ENCODE measurements at regions not wholly inside any gene's neighbourhood (a gene's known extent, or its start where the extent isn't known, plus 50 kb on each side); places are given as distances from the start of the nearest gene placed in this dataset.

DNA sequence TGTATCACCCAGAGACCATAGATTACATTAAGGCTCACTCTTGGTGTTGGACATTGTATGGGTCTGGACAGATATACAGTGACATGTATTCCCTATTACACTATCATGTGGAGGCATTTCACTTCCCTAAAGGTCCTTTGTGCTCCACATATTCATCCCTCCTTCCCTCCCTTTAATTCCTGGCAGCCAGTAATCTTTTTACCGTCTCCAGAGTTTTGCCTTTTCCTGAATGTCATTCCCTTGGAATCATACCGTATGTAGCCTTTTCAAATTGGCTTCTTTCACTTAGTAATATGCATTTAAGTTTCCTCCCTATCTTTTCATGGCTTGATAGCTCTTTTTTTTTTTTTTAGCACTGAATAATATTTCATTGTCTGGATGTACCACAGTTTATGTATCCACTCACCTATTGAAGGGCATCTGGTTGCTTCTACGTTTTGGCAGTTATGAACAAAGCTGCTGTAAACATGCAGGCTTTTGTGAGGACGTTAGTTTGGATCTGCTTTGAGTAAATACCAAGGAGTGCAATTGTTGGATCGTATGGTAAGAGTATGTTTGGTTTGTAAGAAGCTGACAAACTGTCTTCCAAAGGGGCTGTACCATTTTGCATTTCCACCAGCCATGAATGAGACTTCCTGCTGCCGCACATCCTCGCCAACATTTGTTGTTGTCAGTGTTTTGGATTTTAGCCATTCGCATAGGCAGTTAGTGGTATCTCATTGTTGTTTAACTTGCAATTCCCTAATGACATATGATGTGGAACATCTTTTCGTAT lies 122.1 kb upstream of the SMIM23 start:
- TF ChIP-seq, protein P1, sequence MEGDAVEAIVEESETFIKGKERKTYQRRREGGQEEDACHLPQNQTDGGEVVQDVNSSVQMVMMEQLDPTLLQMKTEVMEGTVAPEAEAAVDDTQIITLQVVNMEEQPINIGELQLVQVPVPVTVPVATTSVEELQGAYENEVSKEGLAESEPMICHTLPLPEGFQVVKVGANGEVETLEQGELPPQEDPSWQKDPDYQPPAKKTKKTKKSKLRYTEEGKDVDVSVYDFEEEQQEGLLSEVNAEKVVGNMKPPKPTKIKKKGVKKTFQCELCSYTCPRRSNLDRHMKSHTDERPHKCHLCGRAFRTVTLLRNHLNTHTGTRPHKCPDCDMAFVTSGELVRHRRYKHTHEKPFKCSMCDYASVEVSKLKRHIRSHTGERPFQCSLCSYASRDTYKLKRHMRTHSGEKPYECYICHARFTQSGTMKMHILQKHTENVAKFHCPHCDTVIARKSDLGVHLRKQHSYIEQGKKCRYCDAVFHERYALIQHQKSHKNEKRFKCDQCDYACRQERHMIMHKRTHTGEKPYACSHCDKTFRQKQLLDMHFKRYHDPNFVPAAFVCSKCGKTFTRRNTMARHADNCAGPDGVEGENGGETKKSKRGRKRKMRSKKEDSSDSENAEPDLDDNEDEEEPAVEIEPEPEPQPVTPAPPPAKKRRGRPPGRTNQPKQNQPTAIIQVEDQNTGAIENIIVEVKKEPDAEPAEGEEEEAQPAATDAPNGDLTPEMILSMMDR (IDR thresholded peaks at IDR 0.05), result no peak
- ATAC-seq (ENCODE audit: low FRiP score), result no peak
- no peak for DNase-seq (ENCODE audit: low spot score)

DNA sequence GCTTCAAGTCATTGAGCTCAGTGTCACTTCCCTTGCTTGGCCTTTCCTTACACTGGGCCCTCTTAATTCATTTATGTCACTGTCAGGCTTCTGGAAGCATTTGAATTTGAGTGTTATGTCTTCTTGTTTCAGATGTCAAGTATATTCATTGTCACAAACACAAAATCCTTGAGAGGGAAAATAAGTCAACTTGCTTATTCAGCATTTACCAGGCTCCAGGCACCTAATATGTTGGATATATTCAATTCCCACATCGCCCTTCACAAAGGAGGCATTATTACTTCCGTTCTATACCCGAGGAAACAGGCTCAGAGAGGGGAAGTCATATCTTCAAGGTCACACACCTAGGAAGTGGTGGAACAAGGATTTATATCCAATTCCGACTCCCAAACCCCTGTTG lies 121.1 kb upstream of the SMIM23 start:
- DNase-seq (ENCODE audit: low spot score) (no peak), ATAC-seq (ENCODE audit: low FRiP score) (no peak)
- TF ChIP-seq, protein P1 (IDR thresholded peaks at IDR 0.05), result no peak

DNA sequence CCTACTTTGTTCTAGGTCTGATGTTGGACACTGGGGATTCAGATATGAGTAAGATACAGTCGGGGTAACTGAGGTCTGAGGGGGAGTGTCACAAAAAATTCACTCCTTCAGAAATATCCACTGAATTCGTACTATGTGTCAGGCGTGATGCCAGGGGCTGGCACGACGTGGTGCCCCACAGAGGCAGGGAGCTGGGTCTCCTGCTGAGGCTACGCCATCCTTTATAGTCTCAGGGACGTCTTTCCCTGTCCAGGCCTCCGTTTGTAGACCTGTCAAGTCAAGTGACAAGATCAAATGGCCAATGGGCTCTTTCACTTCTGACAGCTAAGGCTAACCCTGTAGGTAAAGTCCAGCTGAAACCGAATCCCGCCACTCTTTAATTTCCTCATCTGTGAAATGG lies 118.8 kb upstream of the SMIM23 start:
- ATAC-seq (ENCODE audit: low FRiP score) (no peak), DNase-seq (ENCODE audit: low spot score) (no peak)
- TF ChIP-seq, protein P1 (IDR thresholded peaks at IDR 0.05), result no peak

DNA sequence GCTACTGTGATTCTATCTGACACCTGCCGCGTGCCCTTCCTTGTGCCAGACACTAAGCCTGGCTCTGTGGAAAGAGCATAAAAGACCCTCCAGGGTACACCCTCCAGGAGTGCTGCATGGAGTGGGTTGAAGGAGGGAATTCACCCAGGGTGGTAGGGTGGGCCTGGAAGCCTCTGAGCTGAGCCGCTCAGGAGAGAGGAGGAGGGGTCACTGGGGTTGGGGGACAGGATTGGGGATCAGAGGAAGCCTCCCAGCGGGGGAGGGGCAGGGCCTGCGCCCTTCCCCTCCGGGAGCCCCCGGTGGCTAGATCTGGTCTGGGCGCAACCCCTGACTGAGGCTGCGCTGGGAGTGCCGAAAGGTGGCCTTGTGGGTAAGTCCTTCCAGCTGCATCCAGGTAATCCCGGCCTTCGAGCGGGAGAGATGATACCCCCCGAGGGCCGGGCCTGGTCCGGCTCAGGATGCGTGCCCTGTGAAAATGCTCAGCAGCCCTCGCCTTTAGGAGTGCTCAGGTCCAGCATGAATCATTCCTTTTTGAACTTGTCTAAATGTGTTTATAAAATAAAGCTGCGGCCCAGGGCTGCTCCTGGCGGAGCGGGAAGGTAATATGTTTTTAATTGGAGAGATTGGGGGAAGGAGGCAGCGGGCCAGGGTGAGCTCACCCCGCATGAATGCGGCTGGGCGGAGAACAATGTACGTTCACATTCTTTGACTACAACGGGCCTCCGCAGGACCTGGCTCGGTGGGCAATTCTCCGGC lies 118.1 kb upstream of the SMIM23 start:
- DNase-seq (ENCODE audit: low spot score) (no peak), ATAC-seq (ENCODE audit: low FRiP score) (peak; percentile 98)
- TF ChIP-seq, protein P1 (IDR thresholded peaks at IDR 0.05), result no peak

DNA sequence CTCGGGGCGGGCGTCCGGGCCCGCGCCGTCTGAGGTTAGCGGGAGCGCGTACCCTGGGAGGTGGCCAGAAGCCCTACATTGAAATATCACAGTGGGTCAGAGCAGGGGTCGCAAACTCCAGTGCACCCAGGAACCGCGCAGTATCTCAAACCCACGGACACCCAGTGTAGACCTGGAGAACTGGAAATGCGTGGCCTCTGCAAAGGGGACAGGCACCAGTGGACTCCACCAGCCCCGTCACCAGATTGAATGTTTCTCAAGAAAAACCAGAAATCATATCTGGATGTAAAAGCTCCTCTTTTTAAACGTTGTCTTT lies 117.6 kb upstream of the SMIM23 start:
- ATAC-seq (ENCODE audit: low FRiP score), result no peak

DNA sequence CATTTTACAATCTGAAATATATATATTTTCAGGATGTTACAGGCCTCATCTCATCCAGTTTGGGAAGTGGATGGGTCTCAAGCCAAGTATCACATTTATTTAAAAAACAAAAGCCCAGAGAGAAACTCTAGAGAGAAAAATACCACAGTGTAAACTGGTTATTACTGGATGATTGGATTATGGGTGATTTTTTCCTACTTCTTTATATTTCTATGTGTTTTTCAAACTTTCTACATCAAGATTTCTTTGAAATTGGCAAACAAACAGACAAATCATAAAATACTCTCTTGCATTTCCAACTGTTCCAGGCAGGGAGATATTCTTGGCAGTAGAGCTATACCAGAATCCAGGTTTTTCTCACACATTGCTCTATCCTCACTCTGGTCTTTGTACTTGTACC lies 116.0 kb upstream of the SMIM23 start:
- ATAC-seq (ENCODE audit: low FRiP score) (no peak), DNase-seq (ENCODE audit: low spot score) (no peak)
- TF ChIP-seq, protein P1 (IDR thresholded peaks at IDR 0.05), result no peak

More for the DNA sequence above, 117.6 kb upstream of the SMIM23 start:
- DNase-seq (ENCODE audit: low spot score), result no peak
- TF ChIP-seq, protein P1 (IDR thresholded peaks at IDR 0.05), result no peak

DNA sequence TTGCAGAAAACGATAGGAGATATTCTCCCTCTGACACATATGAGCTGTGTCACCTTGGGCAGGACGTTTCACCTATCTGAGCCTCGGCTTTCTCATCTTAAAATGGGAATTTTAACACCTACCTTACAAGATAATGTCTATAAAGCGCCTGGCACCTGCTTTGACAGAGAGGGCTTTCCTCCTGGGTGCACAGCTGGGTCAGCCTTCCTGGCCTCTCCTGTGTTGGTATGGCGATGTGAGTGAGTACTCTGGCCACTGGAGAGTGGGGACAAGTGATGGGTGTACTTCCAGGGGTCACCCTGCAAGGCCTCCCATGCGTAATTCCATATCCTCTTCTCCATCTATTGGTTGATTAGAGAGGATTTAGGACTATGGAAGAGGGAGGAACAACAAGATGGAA lies 113.1 kb upstream of the SMIM23 start:
- DNase-seq (ENCODE audit: low spot score), result no peak
- TF ChIP-seq, protein P1 (IDR thresholded peaks at IDR 0.05), result no peak
- no peak for ATAC-seq (ENCODE audit: low FRiP score)
